PC-9 (cell line): ENCODE measurements at regions not wholly inside any gene's neighbourhood (a gene's known extent, or its start where the extent isn't known, plus 50 kb on each side); places are given as distances from the start of the nearest gene placed in this dataset.

Experiments
- BruUV-seq: library from RNA; stranded (reverse); fragments of 400-500 nt; replicated peaks from 2 replicates; lab custom pipeline; 2021; lab: Mats Ljungman, UMichigan
- CTCF ChIA-PET: fragments of 300-600 bp; sonication (Branson Sonifier 250); formaldehyde crosslinking; loops from one replicate; lab custom pipeline; 2022; ENCODE audit warnings: antibody characterized with exemption; lab: Charles Lee
- POLR2A ChIA-PET: fragments of 300-600 bp; sonication (Branson Sonifier 250); formaldehyde crosslinking; loops from one replicate; lab custom pipeline; 2022; ENCODE audit warnings: antibody characterized with exemption; ENCODE audit not compliant: unreplicated experiment; lab: Charles Lee
- DNase-seq, 2 experiments: peaks; one replicate each; pipeline versions ENCODE4 v3.0.0 to v3.0.0-alpha.2; 2015 to 2022; ENCODE audit warnings: mixed read lengths in 1 of 2
- H2AFZ ChIP-seq: fragments of 200-600 bp; sonication (generic); 2 replicates; pipeline ENCODE4 v1.8.1; 2017; ENCODE audit warnings: antibody characterized with exemption
- H3F3A ChIP-seq: fragments of 200-600 bp; sonication (generic); 2 replicates; pipeline ENCODE4 v1.8.1; 2017; ENCODE audit warnings: antibody characterized with exemption, mild to moderate bottlenecking, low read depth; ENCODE audit not compliant: insufficient read depth
- H3K27ac ChIP-seq: fragments of 200-600 bp; sonication (generic); 2 replicates; pipeline ENCODE4 v1.6.1; 2016; ENCODE audit warnings: mixed run types
- H3K27me3 ChIP-seq: fragments of 200-600 bp; sonication (generic); 2 replicates; pipeline ENCODE4 v1.6.1; 2016; ENCODE audit warnings: low read depth, mixed run types; ENCODE audit not compliant: insufficient read depth
- H3K36me3 ChIP-seq: fragments of 200-600 bp; sonication (generic); 2 replicates; pipeline ENCODE4 v1.6.1; 2016; ENCODE audit warnings: low read depth, mixed run types
- H3K4me1 ChIP-seq: fragments of 200-600 bp; sonication (generic); replicated peaks from 2 replicates; pipeline ENCODE4 v1.6.1; 2016; ENCODE audit warnings: mixed run types; ENCODE audit not compliant: insufficient read depth
- H3K4me2 ChIP-seq: fragments of 200-600 bp; sonication (generic); 2 replicates; pipeline ENCODE4 v1.6.1; 2017; ENCODE audit warnings: mixed run types
- H3K4me3 ChIP-seq: fragments of 200-600 bp; sonication (generic); 2 replicates; pipeline ENCODE4 v1.6.1; 2016; ENCODE audit warnings: mixed run types
- H3K79me2 ChIP-seq: fragments of 200-600 bp; sonication (generic); 2 replicates; pipeline ENCODE4 v1.6.1; 2017; ENCODE audit warnings: low read depth, mixed run types
- H3K9me2 ChIP-seq: fragments of 200-600 bp; sonication (generic); 2 replicates; pipeline ENCODE4 v1.8.1; 2017; ENCODE audit warnings: mild to moderate bottlenecking; ENCODE audit not compliant: insufficient read depth
- H3K9me3 ChIP-seq: fragments of 200-600 bp; sonication (generic); 2 replicates; pipeline ENCODE4 v1.8.1; 2016; ENCODE audit warnings: low read depth; ENCODE audit not compliant: insufficient read depth
- H4K20me1 ChIP-seq: fragments of 200-600 bp; sonication (generic); 2 replicates; pipeline ENCODE4 v1.8.1; 2017; ENCODE audit not compliant: insufficient read depth
- EZH2 ChIP-seq: fragments of 200-600 bp; sonication (generic); IDR thresholded peaks from 2 replicates; pipeline ENCODE4 v1.8.0; 2017; ENCODE audit warnings: antibody characterized with exemption, low read depth
- intact Hi-C: fragments of 100-400 bp; cut with micrococcal nuclease; formaldehyde crosslinking; loops from one replicate; pipeline ENCODE4 v1.10.0; 2022; ENCODE audit not compliant: unreplicated experiment
- TF ChIP-seq, protein P1 (sequence below): fragments of 200-600 bp; sonication (generic); conservative IDR thresholded peaks from 2 replicates; pipeline ENCODE4 v1.6.1; 2017; ENCODE audit warnings: mixed run types, antibody characterized with exemption, mild to moderate bottlenecking, moderate library complexity

- no TSS peak for BruUV-seq
- H3K36me3 ChIP-seq, result no peaks in the 10 kb centered on the region
- intact Hi-C loops, result loop anchor here (10.0 kb wide), 1 partner anchor 1720 kb away; no protein-coding TSS in a partner anchor
Measured at GRCh38 chr4:131084997-131085396, 1989.0 kb downstream of the C4orf33 start.

GRCh38 chr4:131091896-131092295 is 1995.9 kb downstream of the C4orf33 start:
- H2AFZ ChIP-seq, result no peak overlapping the region
- H3K36me3 ChIP-seq, result no peaks in the 10 kb centered on the region
- no peak overlapping the region for H3K4me3 ChIP-seq
- BruUV-seq, result no TSS peak
- no peaks in the 10 kb centered on the region for H4K20me1 ChIP-seq
- POLR2A ChIA-PET, result no interaction called here
- no peaks in the 10 kb centered on the region for H3K9me2 ChIP-seq
- CTCF ChIA-PET, result no interaction called here
- H3K4me1 ChIP-seq, result no peaks in the 10 kb centered on the region
- no peaks in the 10 kb centered on the region for H3K79me2 ChIP-seq
- peak in 1 of 2 experiments; percentile 34 for DNase-seq
- no peak overlapping the region for H3K4me2 ChIP-seq
- no peak for TF ChIP-seq EZH2
- TF ChIP-seq, protein P1, sequence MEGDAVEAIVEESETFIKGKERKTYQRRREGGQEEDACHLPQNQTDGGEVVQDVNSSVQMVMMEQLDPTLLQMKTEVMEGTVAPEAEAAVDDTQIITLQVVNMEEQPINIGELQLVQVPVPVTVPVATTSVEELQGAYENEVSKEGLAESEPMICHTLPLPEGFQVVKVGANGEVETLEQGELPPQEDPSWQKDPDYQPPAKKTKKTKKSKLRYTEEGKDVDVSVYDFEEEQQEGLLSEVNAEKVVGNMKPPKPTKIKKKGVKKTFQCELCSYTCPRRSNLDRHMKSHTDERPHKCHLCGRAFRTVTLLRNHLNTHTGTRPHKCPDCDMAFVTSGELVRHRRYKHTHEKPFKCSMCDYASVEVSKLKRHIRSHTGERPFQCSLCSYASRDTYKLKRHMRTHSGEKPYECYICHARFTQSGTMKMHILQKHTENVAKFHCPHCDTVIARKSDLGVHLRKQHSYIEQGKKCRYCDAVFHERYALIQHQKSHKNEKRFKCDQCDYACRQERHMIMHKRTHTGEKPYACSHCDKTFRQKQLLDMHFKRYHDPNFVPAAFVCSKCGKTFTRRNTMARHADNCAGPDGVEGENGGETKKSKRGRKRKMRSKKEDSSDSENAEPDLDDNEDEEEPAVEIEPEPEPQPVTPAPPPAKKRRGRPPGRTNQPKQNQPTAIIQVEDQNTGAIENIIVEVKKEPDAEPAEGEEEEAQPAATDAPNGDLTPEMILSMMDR, result peak; percentile 57
- H3K9me3 ChIP-seq, result no peaks in the 10 kb centered on the region
- intact Hi-C loops, result loop anchor here (5.0 kb wide), 2 partner anchors 1135 to 1550 kb away; no protein-coding TSS in a partner anchor
- H3K27ac ChIP-seq, result no peak overlapping the region
- H3K27me3 ChIP-seq, result no peaks in the 10 kb centered on the region
- H3F3A ChIP-seq, result no peaks in the 10 kb centered on the region

More at GRCh38 chr4:131084997-131085396, 1989.0 kb downstream of the C4orf33 start:
- H3K79me2 ChIP-seq, result no peaks in the 10 kb centered on the region
- ChIA-PET CTCF (no interaction called here), POLR2A (no interaction called here)
- TF ChIP-seq, protein P1, result no peak
- TF ChIP-seq EZH2, result no peak
- H3K9me2 ChIP-seq, result no peaks in the 10 kb centered on the region
- no peak overlapping the region for H3K4me3 ChIP-seq
- no peak for DNase-seq
- H4K20me1 ChIP-seq, result no peaks in the 10 kb centered on the region
- H3K4me1 ChIP-seq, result no peaks in the 10 kb centered on the region
- no peaks in the 10 kb centered on the region for H3F3A ChIP-seq
- H3K9me3 ChIP-seq, result no peaks in the 10 kb centered on the region
- no peak overlapping the region for H2AFZ ChIP-seq
- no peaks in the 10 kb centered on the region for H3K27me3 ChIP-seq
- no peak overlapping the region for H3K4me2 ChIP-seq
- H3K27ac ChIP-seq, result no peak overlapping the region

GRCh38 chr4:131093303-131093702 is 1997.4 kb downstream of the C4orf33 start:
- CTCF ChIA-PET, result no interaction called here
- intact Hi-C loops, result loop anchor here (5.0 kb wide), 2 partner anchors 1134 to 1549 kb away; no protein-coding TSS in a partner anchor
- no peak for DNase-seq

More at GRCh38 chr4:131093303-131093702, 1997.4 kb downstream of the C4orf33 start:
- no TSS peak for BruUV-seq
- no peak overlapping the region for H3K4me3 ChIP-seq
- H4K20me1 ChIP-seq, result no peaks in the 10 kb centered on the region
- H3K36me3 ChIP-seq, result no peaks in the 10 kb centered on the region
- no peaks in the 10 kb centered on the region for H3K9me3 ChIP-seq
- POLR2A ChIA-PET, result no interaction called here
- no peak overlapping the region for H3K4me2 ChIP-seq
- no peak overlapping the region for H2AFZ ChIP-seq
- no peak overlapping the region for H3K27ac ChIP-seq
- H3F3A ChIP-seq, result no peaks in the 10 kb centered on the region
- no peaks in the 10 kb centered on the region for H3K9me2 ChIP-seq
- no peaks in the 10 kb centered on the region for H3K27me3 ChIP-seq
- TF ChIP-seq EZH2, result no peak
- TF ChIP-seq, protein P1, result no peak
- H3K79me2 ChIP-seq, result no peaks in the 10 kb centered on the region
- H3K4me1 ChIP-seq, result no peaks in the 10 kb centered on the region
